Activated T-helper 17 cell treated with anti-CD3 and anti-CD28 coated beads, Interleukin-2, amount 50 U/mL, for 72 hours (primary cell): ENCODE measurements at regions not wholly inside any gene's neighbourhood (a gene's known extent, or its start where the extent isn't known, plus 50 kb on each side); places are given as distances from the start of the nearest gene placed in this dataset.

Experiments used
- ATAC-seq: fragments of 150-1000 bp; cut with Tn5 transposase; replicated peaks from 2 replicates; pipeline ENCODE4 v1.10.0; 2021; ENCODE audit warnings: mild to moderate bottlenecking, moderate library complexity
- H3K27ac Mint-ChIP-seq: one replicate; pipeline ENCODE4 v1.8.0; 2022; ENCODE audit warnings: mixed read lengths
- H3K27me3 Mint-ChIP-seq: one replicate; pipeline ENCODE4 v1.8.0; 2022; ENCODE audit warnings: mixed read lengths
- H3K36me3 Mint-ChIP-seq: one replicate; pipeline ENCODE4 v1.8.0; 2022; ENCODE audit warnings: low read depth, mild to moderate bottlenecking, mixed read lengths
- H3K4me1 Mint-ChIP-seq: one replicate; pipeline ENCODE4 v1.8.0; 2022; ENCODE audit warnings: mixed read lengths
- H3K4me3 Mint-ChIP-seq: one replicate; pipeline ENCODE4 v1.8.0; 2022; ENCODE audit warnings: mild to moderate bottlenecking, mixed read lengths
- H3K9me3 Mint-ChIP-seq: one replicate; pipeline ENCODE4 v1.8.0; 2022; ENCODE audit warnings: mixed read lengths

GRCh38 chr4:30875658-30876269 is 155.6 kb downstream of the PCDH7 start:
- no peak overlapping the region for H3K4me3 Mint-ChIP-seq
- peaks cover 9% of the 10 kb centered on the region for H3K9me3 Mint-ChIP-seq
- no peak for ATAC-seq
- H3K27me3 Mint-ChIP-seq = no peaks in the 10 kb centered on the region
- no peak overlapping the region for H3K27ac Mint-ChIP-seq
- H3K4me1 Mint-ChIP-seq = no peaks in the 10 kb centered on the region
- no peaks in the 10 kb centered on the region for H3K36me3 Mint-ChIP-seq

- Mint-ChIP-seq H3K27ac (no peak overlapping the region), H3K9me3 (peaks cover 19% of the 10 kb centered on the region), H3K36me3 (no peaks in the 10 kb centered on the region), H3K4me3 (no peak overlapping the region), H3K4me1 (no peaks in the 10 kb centered on the region), H3K27me3 (no peaks in the 10 kb centered on the region)
- no peak for ATAC-seq
These were observed 159.9 kb downstream of the PCDH7 start for GRCh38 chr4:30879855-30880598.

DNA sequence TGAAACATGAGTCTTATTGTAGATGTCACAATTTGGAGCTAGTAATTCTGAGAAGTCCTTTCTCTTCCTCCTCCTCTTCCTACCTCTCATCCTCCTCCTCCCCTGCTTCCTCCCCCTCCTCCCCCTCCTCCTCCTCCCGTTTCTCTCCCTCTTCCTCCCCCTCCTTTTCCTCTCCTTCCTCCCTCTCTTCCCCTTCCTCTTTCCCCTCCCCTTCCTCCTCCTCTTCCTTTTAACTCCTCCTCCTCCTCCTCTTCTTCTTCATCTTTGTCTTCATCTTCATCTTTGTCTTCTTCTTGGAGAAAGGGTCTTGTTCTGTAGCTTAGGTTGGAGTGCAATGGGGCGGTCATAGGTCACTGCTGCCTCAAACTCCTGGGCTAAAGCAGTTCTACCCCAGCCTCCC is 161.8 kb downstream of the PCDH7 start:
- no peak for ATAC-seq
- Mint-ChIP-seq H3K27ac (no peak overlapping the region), H3K27me3 (no peaks in the 10 kb centered on the region), H3K36me3 (no peaks in the 10 kb centered on the region), H3K9me3 (peaks cover 17% of the 10 kb centered on the region), H3K4me1 (no peaks in the 10 kb centered on the region), H3K4me3 (no peak overlapping the region)

- H3K36me3 Mint-ChIP-seq = no peaks in the 10 kb centered on the region
- ATAC-seq = no peak
- no peaks in the 10 kb centered on the region for H3K27me3 Mint-ChIP-seq
- peaks cover 17% of the 10 kb centered on the region for H3K9me3 Mint-ChIP-seq
- no peak overlapping the region for H3K4me3 Mint-ChIP-seq
- H3K27ac Mint-ChIP-seq = no peak overlapping the region
- no peaks in the 10 kb centered on the region for H3K4me1 Mint-ChIP-seq
These were observed 162.3 kb downstream of the PCDH7 start for GRCh38 chr4:30882443-30882842.

- Mint-ChIP-seq H3K36me3 (no peaks in the 10 kb centered on the region), H3K9me3 (peaks cover 14% of the 10 kb centered on the region), H3K4me1 (no peaks in the 10 kb centered on the region), H3K27me3 (no peaks in the 10 kb centered on the region), H3K27ac (no peak overlapping the region), H3K4me3 (no peak overlapping the region)
- no peak for ATAC-seq
These were observed 163.0 kb downstream of the PCDH7 start for GRCh38 chr4:30882995-30883675.

- H3K4me3 Mint-ChIP-seq = no peak overlapping the region
- H3K36me3 Mint-ChIP-seq = no peaks in the 10 kb centered on the region
- H3K9me3 Mint-ChIP-seq = peaks cover 17% of the 10 kb centered on the region
- H3K4me1 Mint-ChIP-seq = no peaks in the 10 kb centered on the region
- no peaks in the 10 kb centered on the region for H3K27me3 Mint-ChIP-seq
- no peak for ATAC-seq
- H3K27ac Mint-ChIP-seq = no peak overlapping the region
These were observed 181.6 kb downstream of the PCDH7 start for GRCh38 chr4:30901461-30902451.

DNA sequence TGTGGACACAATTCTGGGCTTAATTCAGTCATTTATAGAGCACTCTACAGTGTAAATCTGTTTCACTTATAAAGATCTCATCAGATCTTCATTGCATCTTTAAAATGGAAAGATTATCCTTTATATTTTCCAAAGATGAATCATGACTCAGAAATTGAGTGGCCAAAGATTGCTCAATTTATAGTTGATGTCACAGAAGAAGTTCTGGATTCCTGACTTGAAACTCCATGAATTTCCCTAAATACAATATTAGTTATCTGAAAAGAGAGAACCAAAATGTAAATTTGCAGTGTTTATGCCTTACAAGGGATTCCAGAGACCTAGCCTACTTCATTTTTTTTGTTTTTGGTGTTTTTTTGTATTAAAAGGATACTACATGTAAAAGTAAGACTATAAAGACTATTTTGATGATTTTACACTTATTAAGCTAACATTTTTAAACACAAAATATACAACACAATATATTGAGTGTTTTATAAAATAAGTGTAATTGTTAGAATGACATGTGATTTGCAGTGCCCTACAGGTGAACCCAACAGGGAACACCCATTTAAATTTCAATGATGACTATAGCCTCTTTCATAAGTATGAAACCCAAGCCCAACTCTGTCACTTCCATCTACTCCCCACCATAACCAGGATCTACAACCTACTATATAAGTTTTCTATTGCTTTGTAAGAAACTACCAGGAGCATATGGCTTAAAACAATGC is 183.5 kb downstream of the PCDH7 start:
- H3K9me3 Mint-ChIP-seq = peaks cover 17% of the 10 kb centered on the region
- no peaks in the 10 kb centered on the region for H3K27me3 Mint-ChIP-seq
- no peak overlapping the region for H3K4me3 Mint-ChIP-seq
- no peaks in the 10 kb centered on the region for H3K4me1 Mint-ChIP-seq
- ATAC-seq = no peak
- no peaks in the 10 kb centered on the region for H3K36me3 Mint-ChIP-seq
- no peak overlapping the region for H3K27ac Mint-ChIP-seq

DNA sequence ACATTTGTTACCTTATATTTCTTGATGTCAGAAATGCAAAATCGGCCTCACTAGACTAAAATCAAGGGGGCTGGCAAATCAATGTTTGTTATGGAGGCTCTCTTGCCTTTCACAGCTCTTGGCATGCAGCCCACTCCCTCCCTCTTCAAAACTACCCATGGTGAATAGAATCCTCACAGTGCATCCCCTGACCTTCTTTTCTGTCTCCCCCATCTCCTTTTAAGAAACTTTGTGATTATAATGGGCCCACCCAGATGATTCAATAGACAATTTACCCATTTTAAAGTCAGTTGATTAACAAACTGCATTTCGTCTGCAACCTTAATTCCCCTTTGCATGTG is 184.0 kb downstream of the PCDH7 start:
- H3K27ac Mint-ChIP-seq = no peak overlapping the region
- no peaks in the 10 kb centered on the region for H3K27me3 Mint-ChIP-seq
- H3K9me3 Mint-ChIP-seq = peaks cover 15% of the 10 kb centered on the region
- H3K4me3 Mint-ChIP-seq = no peak overlapping the region
- no peaks in the 10 kb centered on the region for H3K4me1 Mint-ChIP-seq
- H3K36me3 Mint-ChIP-seq = no peaks in the 10 kb centered on the region
- ATAC-seq = no peak

DNA sequence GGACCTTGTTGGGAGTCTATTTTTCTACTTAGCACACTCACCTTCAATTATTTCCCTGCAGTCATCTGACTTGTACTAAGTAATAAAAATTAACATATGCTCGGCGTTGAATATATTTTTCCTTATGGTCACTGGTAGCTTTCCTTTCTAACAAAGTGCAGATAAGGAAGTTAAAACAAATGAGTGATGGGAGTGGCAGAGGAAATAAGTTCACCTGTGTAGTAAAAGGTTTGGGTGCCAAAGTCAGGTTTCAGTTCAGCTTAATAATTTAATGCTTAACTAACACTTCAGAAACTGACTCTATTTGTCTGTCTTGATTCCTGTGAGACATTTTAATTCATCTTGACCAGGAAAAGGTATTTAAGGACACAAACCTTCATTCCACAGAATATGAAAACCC is 184.4 kb downstream of the PCDH7 start:
- Mint-ChIP-seq H3K4me1 (no peaks in the 10 kb centered on the region), H3K27ac (no peak overlapping the region), H3K27me3 (no peaks in the 10 kb centered on the region), H3K36me3 (no peaks in the 10 kb centered on the region), H3K9me3 (peaks cover 13% of the 10 kb centered on the region), H3K4me3 (no peak overlapping the region)
- ATAC-seq = no peak

DNA sequence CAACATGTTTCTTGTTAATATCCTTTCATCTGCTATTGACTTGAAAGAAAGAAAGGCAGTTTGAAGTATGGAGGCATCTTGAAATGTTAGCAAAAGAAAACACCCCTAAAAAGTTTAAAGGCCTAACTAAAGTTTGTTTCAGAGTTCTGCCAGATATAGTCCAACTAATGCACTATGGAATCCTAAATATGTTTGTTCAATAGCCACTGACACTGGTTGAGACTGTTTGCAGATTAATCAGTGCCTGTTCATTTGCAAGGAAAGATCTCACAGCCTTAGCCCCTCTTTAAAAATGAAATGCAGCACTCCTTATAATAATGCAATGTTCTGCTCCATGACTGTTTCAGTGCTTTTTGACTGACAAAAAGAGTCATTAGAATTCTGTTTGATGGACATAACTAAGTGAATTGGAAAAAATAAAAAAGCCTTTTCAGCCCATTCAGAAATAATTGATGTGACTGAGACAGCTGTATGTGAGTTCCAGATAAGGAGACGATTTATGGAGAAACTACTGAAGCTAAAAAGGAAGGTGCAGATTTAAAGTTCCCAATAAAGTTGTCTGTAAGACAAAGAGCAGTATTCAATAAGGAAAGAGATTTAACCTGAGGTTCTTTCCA is 192.0 kb downstream of the PCDH7 start:
- Mint-ChIP-seq H3K4me1 (no peaks in the 10 kb centered on the region), H3K9me3 (peaks cover 13% of the 10 kb centered on the region), H3K27me3 (no peaks in the 10 kb centered on the region), H3K27ac (no peak overlapping the region), H3K4me3 (no peak overlapping the region), H3K36me3 (no peaks in the 10 kb centered on the region)
- no peak for ATAC-seq

- ATAC-seq = no peak
- H3K4me1 Mint-ChIP-seq = no peaks in the 10 kb centered on the region
- H3K27ac Mint-ChIP-seq = no peak overlapping the region
- H3K27me3 Mint-ChIP-seq = no peaks in the 10 kb centered on the region
- peaks cover 17% of the 10 kb centered on the region for H3K9me3 Mint-ChIP-seq
- H3K4me3 Mint-ChIP-seq = no peak overlapping the region
- no peaks in the 10 kb centered on the region for H3K36me3 Mint-ChIP-seq
These were observed 196.4 kb downstream of the PCDH7 start for GRCh38 chr4:30916337-30917274.

DNA sequence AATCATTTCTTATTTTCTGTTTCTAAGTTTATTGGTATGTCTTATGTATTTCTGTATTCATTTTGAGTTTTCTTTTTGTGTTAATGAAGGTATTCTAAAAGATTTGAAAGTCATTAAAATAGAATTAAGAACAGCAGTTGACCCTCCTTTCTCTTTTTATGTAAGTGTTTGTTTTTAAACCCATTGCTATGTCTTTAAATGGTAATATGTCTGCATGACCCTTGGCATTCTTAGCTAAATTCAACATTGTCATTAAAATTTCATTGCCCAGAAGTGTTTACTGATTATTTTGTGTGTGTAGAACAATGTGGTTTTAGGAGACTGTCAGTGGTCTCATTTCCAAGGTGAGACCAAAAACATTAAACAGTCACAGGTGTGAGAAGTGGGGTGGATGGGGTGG is 197.8 kb downstream of the PCDH7 start:
- Mint-ChIP-seq H3K27ac (no peak overlapping the region), H3K36me3 (no peaks in the 10 kb centered on the region), H3K9me3 (peaks cover 17% of the 10 kb centered on the region), H3K4me1 (no peaks in the 10 kb centered on the region), H3K27me3 (no peaks in the 10 kb centered on the region), H3K4me3 (no peak overlapping the region)
- ATAC-seq = no peak

- no peak overlapping the region for H3K4me3 Mint-ChIP-seq
- no peaks in the 10 kb centered on the region for H3K36me3 Mint-ChIP-seq
- H3K27me3 Mint-ChIP-seq = no peaks in the 10 kb centered on the region
- ATAC-seq = no peak
- no peaks in the 10 kb centered on the region for H3K4me1 Mint-ChIP-seq
- peaks cover 17% of the 10 kb centered on the region for H3K9me3 Mint-ChIP-seq
- no peak overlapping the region for H3K27ac Mint-ChIP-seq
These were observed 199.3 kb downstream of the PCDH7 start for GRCh38 chr4:30919458-30919857.
